Natural killer cell (primary cell): ENCODE measurements at regions not wholly inside any gene's neighbourhood (a gene's known extent, or its start where the extent isn't known, plus 50 kb on each side); places are given as distances from the start of the nearest gene placed in this dataset.

ENCODE experiments used
- ATAC-seq, 3 donors: fragments of 150-1000 bp in 2 of 3; fragments of 200-7000 bp in 1 of 3; cut with Tn5 transposase; 1 replicate in 1 of 3; 2 replicates in 2 of 3; pipeline ENCODE4 v1.10.0; 2021; ENCODE audit warnings: mild to moderate bottlenecking in 2 of 3, moderate library complexity in 2 of 3
- DNase-seq, 2 donors: peaks; one replicate each; pipeline versions ENCODE4 v3.0.0 to v3.0.0-alpha.2; 2013 to 2021; ENCODE audit warnings: mixed read lengths in 1 of 2
- H3K27ac ChIP-seq: one replicate; pipeline ENCODE4 v1.5.1; 2013; ENCODE audit warnings: mild to moderate bottlenecking, low read length
- H3K27me3 ChIP-seq: one replicate; pipeline ENCODE4 v1.6.1; 2013; ENCODE audit warnings: low read length; ENCODE audit not compliant: control insufficient read depth, insufficient read depth
- H3K36me3 ChIP-seq: one replicate; pipeline ENCODE4 v1.6.1; 2013; ENCODE audit warnings: low read length; ENCODE audit not compliant: control insufficient read depth, insufficient read depth
- H3K4me1 ChIP-seq: one replicate; pipeline ENCODE4 v1.6.1; 2013; ENCODE audit warnings: low read length; ENCODE audit not compliant: control insufficient read depth, insufficient read depth
- H3K4me3 ChIP-seq: one replicate; pipeline ENCODE4 v1.5.1; 2013; ENCODE audit warnings: low read length
- H3K9me3 ChIP-seq: one replicate; pipeline ENCODE4 v1.6.1; 2013; ENCODE audit warnings: low read length; ENCODE audit not compliant: control insufficient read depth, insufficient read depth
- H3K27ac Mint-ChIP-seq, 2 donors: one replicate each; pipeline ENCODE4 v1.8.0; 2022; ENCODE audit warnings: mild to moderate bottlenecking in 2 of 2, mixed read lengths in 2 of 2, moderate library complexity in 1 of 2
- H3K27me3 Mint-ChIP-seq, 2 donors: one replicate each; pipeline ENCODE4 v1.8.0; 2022; ENCODE audit warnings: low read depth in 2 of 2, mixed read lengths in 2 of 2
- H3K36me3 Mint-ChIP-seq: one replicate; pipeline ENCODE4 v1.8.0; 2022; ENCODE audit warnings: mixed read lengths
- H3K4me1 Mint-ChIP-seq, 2 donors: one replicate each; pipeline ENCODE4 v1.8.0; 2022; ENCODE audit warnings: mixed read lengths in 2 of 2
- H3K4me3 Mint-ChIP-seq: one replicate; pipeline ENCODE4 v1.8.0; 2022; ENCODE audit warnings: mild to moderate bottlenecking, moderate library complexity, mixed read lengths
- H3K9me3 Mint-ChIP-seq, 2 donors: one replicate each; pipeline ENCODE4 v1.8.0; 2022; ENCODE audit warnings: mixed read lengths in 2 of 2
- CTCF ChIP-seq: fragments of 200-600 bp; IDR thresholded peaks from one replicate; pipeline ENCODE4 v1.8.0; 2022; ENCODE audit warnings: antibody characterized with exemption
- WGBS: methylation state at CpG from one replicate; pipeline ENCODE4 v1.1.7; 2013; ENCODE audit warnings: missing lambda C conversion rate; ENCODE audit not compliant: insufficient coverage; 5-methylcytosine and 5-hydroxymethylcytosine counted together
- intact Hi-C: fragments of 100-400 bp; cut with micrococcal nuclease; formaldehyde crosslinking; loops from one replicate; pipeline ENCODE4 v1.14.2; 2022

DNA sequence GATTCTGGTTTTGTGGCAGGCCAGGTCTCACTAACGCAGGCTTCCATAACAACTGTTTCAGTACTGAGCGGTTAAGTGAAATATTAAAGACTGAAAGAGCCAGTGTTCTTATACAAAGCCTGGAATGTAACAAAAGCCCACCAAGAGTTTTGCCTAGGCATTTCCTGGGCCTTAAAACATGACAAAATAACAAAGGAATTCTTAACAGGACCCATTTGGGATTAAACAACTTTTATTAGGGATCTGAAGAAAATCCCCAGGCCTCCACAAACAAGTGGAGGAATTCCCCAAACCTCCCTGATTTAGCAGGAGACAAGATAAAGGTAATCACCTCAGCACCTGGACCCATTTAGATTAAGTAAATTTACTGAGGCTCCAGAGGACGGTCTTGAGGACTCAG, 799.7 kb upstream of the SPRY2 start:
- H3K27me3 Mint-ChIP-seq, result no peaks in the 10 kb centered on the region
- H3K27ac Mint-ChIP-seq, result no peak overlapping the region
- no peak for DNase-seq
- H3K9me3 ChIP-seq, result no peaks in the 10 kb centered on the region
- H3K9me3 Mint-ChIP-seq, result peaks cover 3 to 6% of the 10 kb centered on the region in 2 donors
- 96% methylated on average over 2 of the region's 3 CpGs for WGBS
- TF ChIP-seq CTCF, result no peak
- intact Hi-C loops, result no loop called here
- H3K4me1 Mint-ChIP-seq, result no peaks in the 10 kb centered on the region
- no peaks in the 10 kb centered on the region for H3K27me3 ChIP-seq
- no peak overlapping the region for H3K4me3 Mint-ChIP-seq
- H3K36me3 ChIP-seq, result no peaks in the 10 kb centered on the region
- no peak overlapping the region for H3K4me3 ChIP-seq
- no peak overlapping the region for H3K27ac ChIP-seq
- H3K36me3 Mint-ChIP-seq, result no peaks in the 10 kb centered on the region
- no peak for ATAC-seq
- no peaks in the 10 kb centered on the region for H3K4me1 ChIP-seq

GRCh38 chr13:81139987-81140386, 799.1 kb upstream of the SPRY2 start:
- H3K27me3 ChIP-seq, result no peaks in the 10 kb centered on the region
- WGBS, result 90% methylated on average over 2 of the region's 4 CpGs
- DNase-seq, result no peak
- no peak overlapping the region for H3K4me3 ChIP-seq
- intact Hi-C loops, result no loop called here
- no peaks in the 10 kb centered on the region for H3K4me1 Mint-ChIP-seq
- no peaks in the 10 kb centered on the region for H3K27me3 Mint-ChIP-seq
- H3K4me1 ChIP-seq, result no peaks in the 10 kb centered on the region
- no peak overlapping the region for H3K27ac ChIP-seq
- no peak overlapping the region for H3K4me3 Mint-ChIP-seq
- no peaks in the 10 kb centered on the region for H3K36me3 Mint-ChIP-seq
- peaks cover 2 to 3% of the 10 kb centered on the region in 2 donors for H3K9me3 Mint-ChIP-seq
- no peak for TF ChIP-seq CTCF
- H3K27ac Mint-ChIP-seq, result no peak overlapping the region
- H3K9me3 ChIP-seq, result no peaks in the 10 kb centered on the region
- no peak for ATAC-seq
- H3K36me3 ChIP-seq, result no peaks in the 10 kb centered on the region

DNA sequence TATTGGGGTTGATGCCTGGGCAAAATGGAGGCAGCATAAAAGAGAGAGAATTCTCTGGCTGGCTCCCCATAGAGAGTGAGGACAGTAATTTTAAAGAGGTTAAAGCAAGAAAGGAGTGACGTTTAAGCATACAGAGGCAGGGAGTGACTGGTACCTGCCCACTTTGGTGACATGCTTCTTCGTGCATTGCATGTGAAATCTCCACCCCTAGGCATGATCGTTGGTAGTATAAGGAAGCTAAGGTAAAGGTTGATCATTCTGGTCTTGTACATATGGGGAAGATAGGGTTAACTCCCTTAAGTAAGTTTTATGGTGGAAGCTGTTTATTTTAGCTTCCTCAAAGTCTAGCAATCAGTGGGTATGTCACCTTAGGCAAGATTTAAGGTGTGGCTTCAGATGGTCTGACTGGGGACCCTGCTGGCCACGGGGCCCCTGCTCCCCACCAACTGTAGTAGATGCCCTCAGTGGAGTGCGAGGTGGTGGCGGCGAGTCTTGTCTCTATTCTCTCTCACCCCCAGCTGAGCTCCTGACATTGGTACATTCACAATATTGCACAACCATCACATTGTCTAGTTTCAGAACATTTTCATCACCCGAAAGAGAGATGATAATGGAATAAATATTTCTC, 797.5 kb upstream of the SPRY2 start:
- ATAC-seq (no peak), DNase-seq (no peak)
- H3K4me1 ChIP-seq, result no peaks in the 10 kb centered on the region
- 84% methylated on average over 7 of the region's 8 CpGs for WGBS
- no peaks in the 10 kb centered on the region for H3K27me3 ChIP-seq
- Mint-ChIP-seq H3K9me3 (peaks cover 2 to 3% of the 10 kb centered on the region in 2 donors), H3K36me3 (no peaks in the 10 kb centered on the region), H3K27me3 (no peaks in the 10 kb centered on the region), H3K27ac (no peak overlapping the region), H3K4me3 (no peak overlapping the region), H3K4me1 (no peaks in the 10 kb centered on the region)
- no peaks in the 10 kb centered on the region for H3K9me3 ChIP-seq
- no peak for TF ChIP-seq CTCF
- no peak overlapping the region for H3K27ac ChIP-seq
- intact Hi-C loops, result no loop called here
- no peak overlapping the region for H3K4me3 ChIP-seq
- H3K36me3 ChIP-seq, result no peaks in the 10 kb centered on the region

GRCh38 chr13:81133066-81133465, 792.1 kb upstream of the SPRY2 start:
- Histone ChIP-seq H3K4me1 (no peaks in the 10 kb centered on the region), H3K27me3 (no peaks in the 10 kb centered on the region), H3K9me3 (no peaks in the 10 kb centered on the region), H3K27ac (no peak overlapping the region), H3K4me3 (no peak overlapping the region), H3K36me3 (no peaks in the 10 kb centered on the region)
- ATAC-seq (no peak), DNase-seq (no peak)
- no peaks in the 10 kb centered on the region for H3K4me1 Mint-ChIP-seq
- H3K36me3 Mint-ChIP-seq, result no peaks in the 10 kb centered on the region
- intact Hi-C loops, result no loop called here
- H3K9me3 Mint-ChIP-seq, result peaks cover 5 to 11% of the 10 kb centered on the region in 2 donors
- WGBS, result 100% methylated on average over 1 of the region's 1 CpG
- no peak for TF ChIP-seq CTCF
- no peak overlapping the region for H3K4me3 Mint-ChIP-seq
- H3K27me3 Mint-ChIP-seq, result no peaks in the 10 kb centered on the region
- H3K27ac Mint-ChIP-seq, result no peak overlapping the region
